Vagina (tissue), 2 donors: ENCODE measurements at regions not wholly inside any gene's neighbourhood (a gene's known extent, or its start where the extent isn't known, plus 50 kb on each side); places are given as distances from the start of the nearest gene placed in this dataset.

Source experiments
- CTCF ChIP-seq, 3 experiments: fragments of 450-650 bp in 2 of 3; fragments of 200-600 bp in 1 of 3; sonication (generic) in 1 of 3; IDR thresholded peaks; one replicate each; pipeline ENCODE4 v1.5.1; 2017 to 2019; ENCODE audit warnings: antibody characterized with exemption in 3 of 3, mild to moderate bottlenecking in 2 of 3, moderate library complexity in 2 of 3
- POLR2A ChIP-seq, 2 donors: fragments of 450-650 bp; IDR thresholded peaks; one replicate each; pipeline ENCODE4 v1.6.1; 2017; ENCODE audit warnings: antibody characterized with exemption in 2 of 2, mild to moderate bottlenecking in 2 of 2, moderate library complexity in 2 of 2
- POLR2AphosphoS5 ChIP-seq, 2 donors: sonication (generic); formaldehyde crosslinking; IDR thresholded peaks; one replicate each; pipeline ENCODE4 v1.9.0; 2017; ENCODE audit warnings: antibody characterized with exemption in 2 of 2, mild to moderate bottlenecking in 2 of 2, low read depth in 1 of 2; ENCODE audit not compliant: insufficient read depth in 1 of 2

- TF ChIP-seq POLR2A (IDR thresholded peaks at IDR 0.05) (no peak), CTCF (IDR thresholded peaks at IDR 0.05) (no peak), POLR2AphosphoS5 (IDR thresholded peaks at IDR 0.05; ENCODE audit: insufficient read depth in 1 of 2, low read depth in 1 of 2) (no peak)
Observed at GRCh38 chr2:105643405-105644173, 101.1 kb upstream of the NCK2 start.
